B cell (primary cell): ENCODE measurements at regions not wholly inside any gene's neighbourhood (a gene's known extent, or its start where the extent isn't known, plus 50 kb on each side); places are given as distances from the start of the nearest gene placed in this dataset.

Source experiments
- CTCF ChIP-seq: fragments of 200-600 bp; IDR thresholded peaks from one replicate; pipeline ENCODE4 v1.8.0; 2022; ENCODE audit warnings: antibody characterized with exemption, mild to moderate bottlenecking
- EZH2 ChIP-seq: IDR thresholded peaks from 2 replicates; pipeline ENCODE4 v1.6.1; 2012; ENCODE audit warnings: borderline replicate concordance, low read depth, mild to moderate bottlenecking, moderate library complexity, low read length; ENCODE audit not compliant: insufficient read depth, poor library complexity, severe bottlenecking

DNA sequence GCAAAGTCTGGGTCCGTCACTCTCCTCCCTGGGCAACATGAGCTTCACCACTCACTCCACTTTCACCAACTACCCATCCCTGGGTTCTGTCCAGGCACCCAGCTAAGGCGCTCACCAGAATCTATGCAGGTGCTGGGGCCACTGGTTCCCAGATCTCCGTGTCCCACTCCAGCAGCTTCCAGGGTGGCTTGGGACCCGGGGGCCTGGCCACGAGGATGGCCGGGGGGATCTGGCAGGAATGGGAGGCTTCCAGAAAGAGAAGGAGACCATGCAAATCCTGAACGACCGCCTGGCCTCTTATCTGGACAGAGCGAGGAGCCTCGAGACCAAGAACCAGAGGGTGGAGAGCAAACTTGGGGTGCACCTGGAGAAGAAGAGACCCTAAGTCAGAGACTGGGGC lies 1611.0 kb upstream of the ACO1 start:
- TF ChIP-seq EZH2 (no peak), CTCF (no peak)
